AG09309 (cell line): ENCODE measurements at regions not wholly inside any gene's neighbourhood (a gene's known extent, or its start where the extent isn't known, plus 50 kb on each side); places are given as distances from the start of the nearest gene placed in this dataset.

Experiments
- DNase-seq: peaks from one replicate; pipeline ENCODE4 v3.0.0-alpha.2; 2010; ENCODE audit warnings: low read depth
- H3K4me3 ChIP-seq: 2 replicates; pipeline ENCODE4 v1.5.1; 2011; ENCODE audit warnings: mild to moderate bottlenecking, low read depth, low read length, moderate library complexity; ENCODE audit not compliant: control insufficient read depth
- CTCF ChIP-seq: IDR thresholded peaks from 2 replicates; pipeline ENCODE4 v1.5.1; 2011; ENCODE audit warnings: mild to moderate bottlenecking, low read depth, low read length, inconsistent platforms; ENCODE audit not compliant: insufficient read depth, control insufficient read depth; ENCODE audit errors: missing control alignments

- no peak overlapping the region for H3K4me3 ChIP-seq
- TF ChIP-seq CTCF: no peak
- DNase-seq: no peak
These were observed 171.8 kb upstream of the MAD2L1 start for GRCh38 chr4:120238277-120238973.

- TF ChIP-seq CTCF: no peak
These were observed 170.2 kb upstream of the MAD2L1 start for GRCh38 chr4:120236873-120237272.

GRCh38 chr4:120232050-120232449, 165.4 kb upstream of the MAD2L1 start:
- H3K4me3 ChIP-seq: no peak overlapping the region
- no peak for DNase-seq
- TF ChIP-seq CTCF: no peak

More at GRCh38 chr4:120236873-120237272, 170.2 kb upstream of the MAD2L1 start:
- no peak overlapping the region for H3K4me3 ChIP-seq
- DNase-seq: no peak

- TF ChIP-seq CTCF: no peak
- no peak overlapping the region for H3K4me3 ChIP-seq
- no peak for DNase-seq
These were observed 161.4 kb upstream of the MAD2L1 start for GRCh38 chr4:120228086-120228485.

- no peak for TF ChIP-seq CTCF
- H3K4me3 ChIP-seq: no peak overlapping the region
- no peak for DNase-seq
These were observed 160.9 kb upstream of the MAD2L1 start for GRCh38 chr4:120227554-120227953.

- TF ChIP-seq CTCF: no peak
- DNase-seq: no peak
These were observed 158.9 kb upstream of the MAD2L1 start for GRCh38 chr4:120225527-120225926.

More at GRCh38 chr4:120225527-120225926, 158.9 kb upstream of the MAD2L1 start:
- no peak overlapping the region for H3K4me3 ChIP-seq
